NCI-H748 treated with DMSO at 0.1 percent for 48 hours (cell line): ENCODE measurements at regions not wholly inside any gene's neighbourhood (a gene's known extent, or its start where the extent isn't known, plus 50 kb on each side); places are given as distances from the start of the nearest gene placed in this dataset.
A peak's percentile ranks its signal among the peaks of the same experiment; 100 is the strongest.

ENCODE experiments used
- DNase-seq: peaks from one replicate; lab custom pipeline; 2025; lab: John Stamatoyannopoulos, UW

DNA sequence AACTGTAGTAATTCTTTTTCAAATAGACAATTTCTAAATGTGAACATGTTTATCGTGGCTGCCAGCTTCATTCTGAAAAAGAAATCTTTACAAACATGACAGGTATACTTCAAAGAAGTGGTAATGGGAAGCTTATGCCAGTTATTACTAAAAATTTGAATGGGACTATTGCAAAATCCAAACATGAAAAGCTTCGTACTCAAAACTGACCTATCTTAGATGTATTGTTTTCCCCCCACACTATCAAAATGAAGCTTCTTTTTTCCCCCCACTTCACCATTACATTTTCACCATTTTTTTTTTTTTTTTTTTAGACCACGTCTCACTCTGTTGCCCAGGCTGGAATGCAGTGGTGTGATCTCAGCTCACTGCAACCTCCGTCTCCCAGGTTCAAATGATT, 50.4 kb upstream of the SERTAD2 start:
- DNase-seq = no peak

DNA sequence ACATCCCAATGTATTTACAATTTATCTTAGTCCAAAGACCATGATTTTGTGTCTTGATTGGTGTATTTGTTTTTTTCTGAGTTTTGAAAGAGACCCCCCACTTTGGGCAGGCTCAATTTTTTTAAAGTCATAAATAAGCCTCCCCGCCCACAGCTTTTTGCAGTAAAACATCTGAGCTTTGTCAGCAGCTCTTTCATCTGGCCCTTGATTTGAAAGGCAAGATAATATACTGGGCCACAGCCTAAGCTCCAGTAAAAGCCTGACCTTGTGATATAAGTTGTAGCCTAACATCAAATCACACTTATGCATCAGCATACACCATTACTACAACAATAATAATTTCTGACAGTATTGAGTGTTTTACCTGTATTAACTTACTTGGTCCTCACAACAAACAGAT, 51.3 kb upstream of the SERTAD2 start:
- no peak for DNase-seq

DNA sequence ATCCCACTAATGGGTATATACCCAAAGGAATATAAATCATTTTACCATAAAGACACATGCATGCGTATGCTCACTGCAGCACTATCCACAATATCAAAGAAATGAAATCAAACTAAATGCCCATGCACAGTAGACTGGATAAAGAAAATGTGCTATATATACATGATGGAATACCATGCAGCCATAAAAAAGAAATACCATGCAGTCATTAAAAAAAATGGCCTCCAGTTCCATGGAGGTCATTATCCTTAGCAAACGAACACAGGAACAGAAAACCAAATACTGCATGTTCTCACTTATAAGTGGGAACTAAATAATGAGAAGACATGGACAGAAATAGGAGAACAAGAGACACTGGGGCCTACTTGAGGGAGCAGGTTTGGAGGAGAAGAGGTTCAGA, 53.6 kb upstream of the SERTAD2 start:
- DNase-seq = no peak

DNA sequence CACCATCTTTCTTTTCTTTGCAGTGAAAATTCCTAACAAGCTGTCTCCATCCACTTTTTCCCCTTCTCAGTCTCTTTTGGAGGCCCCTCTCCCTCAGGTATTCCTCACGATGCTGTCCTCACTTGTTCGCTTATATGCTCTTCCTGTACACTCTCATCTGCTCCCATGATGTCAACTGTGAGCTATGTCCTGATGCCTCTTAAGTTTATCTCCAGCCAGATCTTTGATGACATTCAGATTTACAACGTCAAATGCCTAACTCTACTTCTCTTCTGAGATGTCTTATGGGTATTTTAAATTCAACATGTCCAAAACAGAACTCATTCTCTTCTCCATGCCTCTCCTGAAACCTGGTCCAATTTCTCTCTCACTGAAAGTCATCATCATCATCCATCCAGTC, 55.1 kb upstream of the SERTAD2 start:
- DNase-seq = no peak

DNA sequence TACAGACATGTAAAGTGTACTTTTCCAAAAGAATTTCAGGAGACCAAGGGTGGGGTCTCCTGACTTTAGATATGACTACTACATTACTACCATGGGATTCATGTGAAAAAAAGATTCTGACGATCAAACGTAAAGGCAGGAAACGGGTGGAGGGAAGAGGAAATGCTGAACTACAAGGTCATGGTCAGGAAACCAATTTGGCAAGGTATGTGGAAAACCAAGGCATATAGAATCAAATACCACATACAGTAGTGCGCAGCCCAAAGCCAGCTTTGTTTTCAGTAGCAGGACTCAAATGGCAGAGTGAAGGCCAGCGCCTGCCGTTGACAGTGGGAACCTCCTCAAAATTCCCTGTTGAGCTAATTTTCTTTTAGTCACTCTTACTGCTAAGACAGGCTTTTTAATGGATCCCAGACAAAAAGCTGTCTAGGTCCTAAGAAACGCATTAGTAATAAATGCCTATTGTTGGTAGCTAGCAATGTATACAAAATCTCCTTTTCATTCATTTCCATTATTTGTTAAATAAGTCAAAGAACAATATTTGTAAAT, 57.6 kb upstream of the SERTAD2 start:
- DNase-seq = no peak

DNA sequence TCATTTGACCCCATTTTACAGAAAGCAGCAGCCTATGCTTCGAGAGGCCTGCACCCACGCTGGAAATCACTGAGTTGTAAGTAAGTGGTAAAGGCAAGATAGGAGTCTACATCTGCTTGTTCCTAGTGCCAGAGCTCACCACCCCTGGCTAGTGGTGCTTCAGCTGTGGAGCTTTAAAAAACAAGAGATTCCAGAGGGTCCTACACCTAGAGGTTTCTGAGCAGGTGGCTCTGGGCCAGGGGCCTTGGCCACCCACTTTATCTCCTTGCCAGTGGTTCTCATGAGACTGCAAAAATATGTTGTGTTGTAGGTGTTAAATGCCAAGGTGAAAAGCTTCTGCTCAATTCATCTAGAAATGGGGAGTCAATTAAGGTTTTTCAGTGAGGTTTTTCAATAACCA, 60.0 kb upstream of the SERTAD2 start:
- no peak for DNase-seq

DNA sequence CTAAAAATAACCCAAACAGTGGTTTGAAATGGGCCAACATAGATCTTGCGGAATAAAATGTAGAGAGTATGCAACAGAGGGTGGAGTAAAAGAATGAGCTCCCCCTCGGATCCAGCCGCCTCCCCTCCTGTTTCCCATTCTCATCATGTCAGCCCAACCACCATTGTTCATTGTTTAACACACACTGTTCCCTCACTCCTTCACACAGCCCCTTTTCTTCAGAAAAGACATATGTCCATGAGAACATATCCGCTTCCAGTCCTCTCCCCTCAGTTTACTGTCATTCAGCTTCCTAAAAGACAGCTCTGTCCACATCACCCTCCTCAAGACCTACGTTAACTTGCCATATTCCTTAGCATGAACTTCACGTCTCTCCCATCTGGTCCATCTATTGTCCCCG, 62.9 kb upstream of the SERTAD2 start:
- DNase-seq = no peak

DNA sequence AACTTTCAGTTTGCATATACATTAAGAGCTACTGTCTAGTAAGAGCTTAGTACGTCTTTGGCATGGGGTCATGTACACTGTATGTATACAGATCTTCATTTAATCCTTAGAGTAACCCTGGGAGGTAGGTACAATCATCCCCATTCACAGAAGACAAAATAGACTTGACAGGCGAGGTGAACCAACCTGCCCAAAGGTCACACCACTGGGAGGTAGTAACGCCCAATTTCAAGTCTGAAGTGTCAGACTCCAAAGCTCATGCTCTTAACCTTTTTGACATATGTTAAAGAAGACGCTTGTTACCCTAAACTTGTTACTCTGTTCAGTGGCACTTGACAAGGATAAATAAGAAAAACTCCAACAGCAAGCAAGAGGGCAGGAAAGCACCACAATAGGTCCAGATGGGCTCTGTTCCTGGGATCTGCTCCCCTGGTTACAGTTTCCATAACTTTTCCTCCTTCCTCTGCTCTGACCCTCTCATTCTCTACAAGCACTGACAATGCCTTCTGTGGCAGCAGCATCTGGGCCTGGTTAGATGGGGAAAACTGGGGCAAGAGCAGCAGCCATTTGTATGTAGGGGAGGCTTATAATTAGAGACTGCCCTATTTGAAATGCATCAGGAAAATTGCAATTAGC, 64.7 kb upstream of the SERTAD2 start:
- no peak for DNase-seq

DNA sequence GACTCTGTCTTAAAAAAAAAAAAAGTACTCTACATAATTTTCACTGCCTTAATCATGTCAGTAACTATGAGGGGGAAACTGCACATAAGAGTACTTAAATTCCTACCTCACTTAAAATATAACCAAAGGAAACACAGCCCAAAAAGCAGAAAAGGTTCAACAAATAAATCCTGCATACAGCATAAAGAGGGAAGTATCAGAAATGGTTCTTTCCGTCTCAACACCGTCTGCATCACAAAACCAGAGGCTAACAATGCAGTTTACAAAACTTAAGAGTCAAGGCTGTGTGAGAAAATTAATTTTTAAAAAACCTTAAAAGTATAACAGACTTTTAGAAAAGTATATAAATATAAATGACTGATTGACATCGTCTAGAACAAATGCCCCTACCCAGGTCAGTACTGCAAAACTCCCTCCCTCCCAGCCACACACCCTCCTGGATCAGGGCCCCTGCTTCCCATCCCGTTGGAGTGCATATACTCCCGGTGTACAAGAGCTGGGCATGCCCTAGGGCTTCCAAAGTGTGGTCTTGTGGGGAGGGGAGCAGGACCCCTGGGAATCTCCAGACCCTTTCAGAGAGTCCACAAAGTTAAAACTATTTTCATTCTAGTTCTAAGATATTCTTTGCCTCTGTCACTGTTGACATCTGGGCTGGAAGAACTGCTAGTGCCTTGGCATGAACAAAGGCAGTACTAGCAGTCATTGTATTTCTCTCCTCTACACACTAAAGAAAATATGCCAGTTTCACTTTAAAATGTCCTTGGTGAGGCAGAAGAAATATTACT, 67.0 kb upstream of the SERTAD2 start:
- DNase-seq = no peak

DNA sequence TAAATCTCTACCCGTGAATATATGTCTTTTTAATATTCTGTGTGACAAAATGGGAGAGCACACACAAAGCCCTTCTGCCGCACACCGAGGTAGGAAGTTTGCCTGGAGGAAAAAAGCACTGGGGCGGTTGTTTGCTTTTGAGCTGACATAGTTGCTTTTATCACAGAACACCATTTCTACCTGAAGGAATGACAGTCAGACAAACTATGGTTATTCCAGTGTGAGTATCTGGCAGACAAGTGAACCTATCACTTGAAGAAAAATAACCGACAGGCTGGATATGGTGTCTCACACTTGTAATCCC, 67.6 kb upstream of the SERTAD2 start:
- no peak for DNase-seq

DNA sequence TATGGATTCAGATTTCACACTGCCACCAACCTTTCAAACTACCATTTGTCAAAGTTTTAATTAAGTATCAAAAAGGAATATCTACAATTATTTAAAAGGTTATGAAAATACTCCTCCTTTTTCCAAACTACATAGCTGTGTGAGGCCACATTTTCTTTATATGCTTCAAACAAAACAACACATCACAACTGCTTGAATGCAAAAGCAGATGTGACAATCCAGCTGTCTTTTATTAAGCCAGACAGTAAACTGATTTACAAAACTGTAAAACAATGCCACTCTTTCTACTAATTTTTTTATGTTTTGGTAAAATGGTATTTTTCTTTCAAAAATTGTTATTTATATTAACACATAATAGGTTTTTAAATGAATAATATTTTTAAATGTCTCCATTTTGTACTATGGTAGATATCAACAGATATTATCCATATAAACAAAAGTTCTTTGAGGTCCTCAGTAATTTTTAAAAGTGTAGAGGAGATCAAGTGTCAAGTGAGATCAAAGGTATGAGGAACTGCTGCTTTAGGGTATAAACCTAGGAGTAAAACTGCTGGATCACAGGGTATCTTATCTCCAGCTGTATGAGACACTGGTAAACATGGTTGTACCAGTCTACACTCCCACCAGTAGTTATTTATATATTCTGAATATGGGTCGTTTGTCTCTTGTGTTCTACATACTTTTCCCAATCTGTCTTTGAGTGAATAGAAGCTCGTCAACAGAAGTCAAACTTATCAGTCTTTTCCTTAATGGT, 68.8 kb upstream of the SERTAD2 start:
- DNase-seq = no peak

DNA sequence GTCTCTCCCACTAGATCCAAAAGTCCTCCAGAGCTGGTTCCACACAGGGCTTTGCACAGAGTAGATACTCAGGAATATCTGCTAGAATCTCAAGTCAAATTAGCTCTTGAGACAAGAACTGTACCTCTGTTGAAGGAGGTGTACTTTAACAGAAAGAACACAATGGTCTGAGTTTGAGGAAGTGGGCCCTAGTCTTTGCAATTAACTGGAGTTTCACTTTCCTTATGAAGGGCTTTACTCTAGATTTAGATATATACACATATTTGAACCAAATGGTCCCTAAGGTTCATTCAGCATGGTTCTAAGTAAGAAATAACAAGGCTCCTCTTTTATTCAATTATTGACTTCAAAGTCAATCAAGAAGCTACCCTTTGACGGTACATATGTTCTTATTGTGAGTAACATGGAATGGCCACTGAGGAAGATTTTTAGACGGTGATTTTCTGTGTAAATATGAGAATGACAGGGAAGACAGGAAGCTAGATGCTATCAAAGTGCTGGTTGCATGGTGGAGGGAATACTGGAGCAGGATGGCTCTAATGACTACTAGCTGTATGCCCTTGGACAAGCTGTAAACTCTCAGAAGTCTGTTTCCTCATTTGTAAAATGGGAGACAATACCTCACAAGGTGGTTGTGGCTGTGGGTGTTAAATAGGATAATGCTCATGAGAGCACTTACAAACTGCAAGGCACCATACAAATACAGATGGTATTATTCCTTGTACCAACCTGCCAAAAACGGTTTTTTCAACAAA, 73.5 kb upstream of the SERTAD2 start:
- DNase-seq = no peak

DNA sequence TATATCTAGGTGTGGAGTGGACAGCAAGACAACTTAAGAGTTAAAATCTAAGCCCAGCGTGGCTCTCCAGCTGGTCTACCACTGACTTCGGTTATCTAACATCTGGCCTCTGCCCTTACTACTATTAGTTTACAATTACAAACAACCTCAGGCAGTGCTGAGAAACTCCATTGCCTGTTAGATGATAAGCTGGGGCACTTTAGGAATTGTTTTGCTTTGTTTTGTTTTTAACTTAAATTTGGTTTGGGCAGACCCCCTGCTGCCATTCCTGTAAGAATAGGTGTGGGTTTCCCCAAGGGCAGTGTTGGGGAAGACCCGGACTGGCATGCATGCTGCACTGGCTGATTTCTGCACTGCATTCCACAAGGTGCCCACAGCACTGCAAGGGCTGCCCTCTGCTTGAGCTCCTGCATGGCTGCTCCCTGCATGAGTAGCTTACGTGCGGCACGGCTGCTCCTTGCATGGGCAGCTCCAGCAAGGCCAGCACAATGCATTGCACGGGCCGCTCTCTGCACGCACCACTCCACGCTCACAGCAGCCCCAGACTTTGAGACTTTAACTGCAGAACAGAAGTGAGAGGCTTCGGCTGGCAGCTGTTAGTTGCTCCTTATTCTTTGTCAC, 74.2 kb upstream of the SERTAD2 start:
- DNase-seq = no peak

DNA sequence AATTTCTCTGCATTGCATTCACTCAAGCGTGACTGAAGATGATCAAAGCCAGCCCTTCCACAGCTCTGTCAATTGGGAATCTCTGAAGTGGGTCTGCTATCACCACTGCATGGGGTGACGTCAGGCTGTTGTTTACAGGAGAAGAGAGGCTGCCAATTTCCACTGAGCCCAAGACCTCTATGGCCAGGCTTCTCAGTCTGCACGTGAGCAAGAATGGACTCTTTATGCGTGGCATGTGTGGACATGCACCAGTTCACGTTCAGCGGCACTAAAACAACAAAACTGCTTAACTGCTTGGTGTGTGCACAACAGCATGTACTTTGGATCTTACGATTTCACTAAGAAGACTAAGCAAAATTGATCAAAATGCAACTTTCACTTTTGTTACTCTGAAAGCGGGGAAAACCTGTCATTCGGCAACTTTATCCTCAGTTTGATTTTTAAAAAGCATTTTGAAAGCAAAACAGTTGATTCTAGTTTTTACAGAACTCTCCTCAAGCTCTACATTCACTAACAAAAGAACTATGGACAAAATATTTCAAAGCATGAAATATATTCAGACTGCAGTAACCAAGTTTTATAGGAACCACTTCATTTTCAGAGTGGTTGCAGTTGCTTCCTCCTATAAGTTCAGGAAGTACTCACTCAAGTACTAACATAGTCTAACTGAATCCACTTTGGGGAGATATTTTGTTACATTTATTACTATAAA, 77.0 kb upstream of the SERTAD2 start:
- DNase-seq = peak; percentile 40

DNA sequence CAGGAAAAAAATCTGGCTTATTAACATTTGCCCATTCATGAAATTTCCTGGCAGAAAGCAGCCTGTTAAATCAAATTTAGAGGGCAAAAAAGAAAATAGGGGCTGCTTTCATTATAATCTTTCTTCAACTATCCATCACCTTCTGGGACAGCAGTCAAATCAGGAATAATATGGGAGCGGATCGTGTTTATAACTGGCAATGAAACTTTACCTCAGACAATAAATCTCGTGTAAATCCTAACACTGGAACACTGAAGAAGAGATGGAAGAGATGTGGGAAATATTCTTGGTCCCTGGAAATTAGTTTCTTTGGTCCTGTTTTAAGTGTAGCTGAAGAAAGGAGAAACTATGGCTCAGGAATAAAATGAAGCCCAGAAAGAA, 77.5 kb upstream of the SERTAD2 start:
- DNase-seq = no peak

DNA sequence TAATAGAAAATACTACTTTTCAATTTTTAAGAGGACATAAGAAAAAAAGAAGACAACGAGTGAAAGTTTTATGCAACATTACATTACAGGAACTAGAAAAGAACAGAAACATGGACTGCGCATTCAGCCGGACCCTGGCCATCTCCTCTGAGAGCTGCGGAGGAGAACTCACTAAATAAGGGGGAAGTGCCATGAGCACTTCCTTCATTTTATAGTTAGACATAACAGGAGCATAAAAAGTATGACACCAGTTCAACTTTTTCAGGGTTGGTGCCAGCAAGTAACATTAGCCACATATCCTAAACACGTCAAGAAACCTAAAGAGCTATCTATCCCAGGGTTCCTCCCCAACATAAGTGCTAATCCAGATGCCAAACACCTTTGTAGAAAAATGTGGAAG, 78.0 kb upstream of the SERTAD2 start:
- DNase-seq = no peak

DNA sequence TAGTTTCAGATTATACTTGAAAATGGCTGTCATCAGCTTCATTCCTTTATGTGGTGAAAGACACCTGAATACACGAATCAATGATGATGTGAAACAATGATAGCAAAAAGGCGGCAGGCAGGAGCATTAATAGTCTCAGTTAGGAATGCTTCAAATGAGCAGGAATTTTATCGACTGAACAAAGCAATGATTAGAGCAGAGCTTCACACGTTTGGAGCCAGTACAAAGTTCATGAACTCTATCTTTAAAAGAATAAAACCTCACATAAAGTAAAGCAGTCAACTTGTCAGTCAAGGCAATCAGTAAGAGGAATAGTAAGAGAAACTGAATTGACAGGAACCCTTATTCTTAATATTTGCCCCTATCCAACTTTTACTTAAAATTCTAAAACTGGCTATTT, 78.4 kb upstream of the SERTAD2 start:
- no peak for DNase-seq

DNA sequence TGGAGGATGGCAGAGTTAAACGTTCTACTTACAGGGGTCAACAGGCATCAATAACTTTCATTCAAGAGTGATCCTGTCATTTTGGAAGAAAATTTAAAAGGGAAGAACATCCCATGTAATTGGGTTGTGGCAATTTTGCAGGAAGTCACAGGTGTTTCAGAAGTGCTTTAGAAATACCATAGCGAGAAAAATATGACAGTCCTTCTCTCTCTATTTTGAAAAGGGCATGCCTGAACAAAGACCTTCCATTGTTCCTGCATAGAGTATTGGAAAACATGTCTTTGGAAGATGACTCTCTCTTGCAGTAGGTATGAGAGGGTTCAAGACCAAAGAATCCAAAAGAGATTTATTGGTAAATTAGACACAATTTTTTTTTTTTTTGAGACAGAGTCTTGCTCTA, 81.8 kb upstream of the SERTAD2 start:
- no peak for DNase-seq

DNA sequence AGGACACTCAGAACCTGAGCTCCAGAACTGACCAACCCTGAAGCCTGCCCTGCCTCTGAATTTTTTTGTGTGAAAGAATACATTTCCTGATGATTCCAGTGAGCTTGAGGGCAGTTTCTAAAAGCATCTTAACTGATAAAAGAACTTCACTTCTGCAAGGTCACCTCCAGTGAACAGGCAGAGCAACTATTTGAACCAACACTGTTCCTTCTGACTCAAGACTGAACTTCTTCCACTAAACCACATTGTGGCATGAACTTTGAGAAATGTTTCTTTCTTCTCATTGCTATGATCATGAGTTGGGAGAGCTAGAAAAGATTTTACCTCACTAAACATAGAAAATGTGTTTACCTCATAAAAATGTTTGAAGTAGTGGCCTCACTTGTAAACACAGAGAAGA, 83.8 kb upstream of the SERTAD2 start:
- DNase-seq = no peak

DNA sequence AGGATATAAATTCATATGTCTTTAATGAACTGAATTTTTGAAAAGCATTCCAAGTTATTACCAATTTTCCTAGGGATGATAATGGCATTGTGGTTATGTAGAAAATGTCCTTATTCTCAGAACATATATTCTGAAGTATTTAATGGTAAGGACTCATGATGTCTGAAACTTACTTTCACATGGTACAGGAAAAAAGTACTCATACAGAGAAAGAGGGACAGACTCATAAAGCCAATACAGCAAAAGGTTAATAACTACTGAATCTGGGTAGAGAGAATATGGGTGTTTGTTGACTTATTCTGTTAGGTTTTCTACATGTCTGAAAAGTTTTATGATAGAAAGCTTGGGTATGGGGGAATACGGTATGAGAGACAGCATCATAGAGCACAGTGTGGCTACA, 84.3 kb upstream of the SERTAD2 start:
- no peak for DNase-seq

DNA sequence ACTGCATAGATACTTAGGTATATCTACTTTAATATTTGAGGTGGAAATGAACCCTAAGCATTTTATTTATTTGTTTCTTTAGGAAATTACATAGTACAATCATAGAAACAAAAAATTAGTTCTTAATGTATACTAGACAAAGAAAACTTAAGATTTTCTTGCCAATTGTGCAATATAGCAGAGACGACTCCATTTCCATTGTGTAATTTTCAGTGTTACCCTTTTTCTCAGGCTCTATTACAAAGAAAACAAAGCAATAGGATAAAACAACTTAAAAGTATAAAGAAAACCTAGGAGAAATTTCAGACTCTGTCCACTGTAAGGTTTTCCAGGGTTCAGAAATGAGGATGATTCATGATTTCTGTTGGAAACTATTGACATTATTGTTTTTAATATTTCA, 89.0 kb upstream of the SERTAD2 start:
- no peak for DNase-seq
